ENCODE measurements at regions not wholly inside any gene's neighbourhood (a gene's known extent, or its start where the extent isn't known, plus 50 kb on each side); places are given as distances from the start of the nearest gene placed in this dataset.
A peak's percentile ranks its signal among the peaks of the same experiment; 100 is the strongest.

GRCh38 chrX:124240422-124240821, 92.0 kb upstream of the TEX13D start:
- Histone ChIP-seq H3K4me3 (ENCODE audit: low read depth in 1 of 2, low read length in 2 of 2) (no peak overlapping the region), H3K4me2 (ENCODE audit: insufficient read depth, low read length) (no peak overlapping the region), H3K4me1 (ENCODE audit: insufficient read depth, low read length) (0 out of 2 replicates have a peak, but pooled peaks cover 2% of the 10 kb centered on the region), H3K79me2 (ENCODE audit: insufficient read depth, low read length) (no peaks in the 10 kb centered on the region), H3K9me3 (ENCODE audit: insufficient read depth, low read length, severe bottlenecking) (no peaks in the 10 kb centered on the region), H4K20me1 (ENCODE audit: insufficient read depth, low read length) (no peaks in the 10 kb centered on the region), H3K9ac (ENCODE audit: low read depth, low read length) (no peak overlapping the region), H3K36me3 (ENCODE audit: insufficient read depth, low read length) (no peaks in the 10 kb centered on the region), H3K27ac (ENCODE audit: low read length) (no peak overlapping the region), H3K27me3 (ENCODE audit: insufficient read depth, low read length, poor library complexity) (no peaks in the 10 kb centered on the region), H2AFZ (ENCODE audit: low read depth, low read length) (no peak overlapping the region)
- DNase-seq (no peak), ATAC-seq (ENCODE audit: insufficient read depth, low read depth) (no peak)
- TF ChIP-seq EZH2 (IDR thresholded peaks at IDR 0.05; ENCODE audit: borderline replicate concordance, low read depth, low read length, severe bottlenecking) (no peak), CTCF (IDR thresholded peaks at IDR 0.05; ENCODE audit: borderline replicate concordance, extremely low read depth, low read length, poor library complexity, severe bottlenecking) (no peak)

DNA sequence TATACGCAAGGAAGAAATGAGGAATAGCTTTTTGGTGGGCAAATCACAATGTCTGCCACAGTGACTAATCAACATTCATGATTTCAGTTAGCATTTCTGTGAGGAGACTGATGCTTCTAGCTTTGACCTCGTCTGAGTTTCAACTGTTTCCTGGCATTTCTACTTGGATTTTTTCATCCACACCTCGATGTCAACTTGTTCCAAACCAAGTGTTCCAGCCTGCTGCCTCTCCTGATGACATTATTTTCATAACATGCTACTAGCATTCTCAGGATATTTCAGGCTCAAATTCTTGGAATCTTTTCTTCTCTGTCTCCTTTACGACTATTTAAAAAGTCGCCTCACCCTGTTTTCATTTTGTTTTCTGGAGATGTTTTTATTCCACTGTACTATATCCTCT, 90.3 kb upstream of the TEX13D start:
- Histone ChIP-seq H3K9me3 (ENCODE audit: insufficient read depth, low read length, severe bottlenecking) (no peaks in the 10 kb centered on the region), H3K27me3 (ENCODE audit: insufficient read depth, low read length, poor library complexity) (no peaks in the 10 kb centered on the region), H4K20me1 (ENCODE audit: insufficient read depth, low read length) (no peaks in the 10 kb centered on the region), H2AFZ (ENCODE audit: low read depth, low read length) (no peak overlapping the region), H3K4me1 (ENCODE audit: insufficient read depth, low read length) (0 out of 2 replicates have a peak, but pooled peaks cover 2% of the 10 kb centered on the region), H3K9ac (ENCODE audit: low read depth, low read length) (no peak overlapping the region), H3K4me2 (ENCODE audit: insufficient read depth, low read length) (no peak overlapping the region), H3K4me3 (ENCODE audit: low read depth in 1 of 2, low read length in 2 of 2) (no peak overlapping the region), H3K79me2 (ENCODE audit: insufficient read depth, low read length) (no peaks in the 10 kb centered on the region), H3K36me3 (ENCODE audit: insufficient read depth, low read length) (no peaks in the 10 kb centered on the region), H3K27ac (ENCODE audit: low read length) (no peak overlapping the region)
- ATAC-seq (ENCODE audit: insufficient read depth, low read depth) (no peak), DNase-seq (no peak)
- no peak for TF ChIP-seq EZH2 (IDR thresholded peaks at IDR 0.05; ENCODE audit: borderline replicate concordance, low read depth, low read length, severe bottlenecking)
- no peak for TF ChIP-seq CTCF (IDR thresholded peaks at IDR 0.05; ENCODE audit: borderline replicate concordance, extremely low read depth, low read length, poor library complexity, severe bottlenecking)

- peak; percentile 60; the same call in 2 of the 3 replicates for ATAC-seq (ENCODE audit: insufficient read depth, low read depth)
Measured at GRCh38 chrX:124249345-124249744, 83.1 kb upstream of the TEX13D start.

DNA sequence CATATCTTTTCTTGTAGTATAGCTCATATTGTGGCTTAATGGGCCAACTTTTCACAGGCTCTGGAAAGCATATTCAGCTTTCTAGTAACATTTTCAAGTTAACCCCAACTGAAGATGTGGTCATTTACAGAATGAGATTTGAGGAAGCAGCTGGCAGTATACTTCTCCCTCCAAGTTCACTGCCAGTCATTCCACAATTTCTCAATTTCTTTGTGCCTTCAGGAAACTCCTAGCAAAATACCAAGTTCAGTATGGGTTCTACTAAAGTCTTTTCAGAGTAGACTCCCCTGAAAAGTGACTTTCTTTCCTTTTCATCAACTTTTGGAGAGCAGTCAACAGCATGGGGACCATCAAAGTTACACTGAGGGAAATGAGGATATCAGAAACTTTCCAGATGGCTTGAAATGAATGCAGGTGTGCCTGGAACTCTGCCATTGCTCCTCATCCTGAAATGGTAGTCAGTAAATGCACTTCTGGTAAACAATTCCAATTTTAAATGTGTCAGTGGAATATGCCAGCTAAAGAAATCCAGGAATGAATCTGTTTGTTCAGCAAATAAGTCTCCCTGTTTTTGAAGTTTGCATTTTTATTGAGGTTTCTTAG, 81.5 kb upstream of the TEX13D start:
- Histone ChIP-seq H3K79me2 (ENCODE audit: insufficient read depth, low read length) (no peaks in the 10 kb centered on the region), H3K9ac (ENCODE audit: low read depth, low read length) (no peak overlapping the region), H4K20me1 (ENCODE audit: insufficient read depth, low read length) (no peaks in the 10 kb centered on the region), H3K36me3 (ENCODE audit: insufficient read depth, low read length) (no peaks in the 10 kb centered on the region), H3K27me3 (ENCODE audit: insufficient read depth, low read length, poor library complexity) (no peaks in the 10 kb centered on the region), H3K4me3 (ENCODE audit: low read depth in 1 of 2, low read length in 2 of 2) (no peak overlapping the region), H3K4me2 (ENCODE audit: insufficient read depth, low read length) (no peak overlapping the region), H3K4me1 (ENCODE audit: insufficient read depth, low read length) (peaks cover 10% of the 10 kb centered on the region), H3K9me3 (ENCODE audit: insufficient read depth, low read length, severe bottlenecking) (no peaks in the 10 kb centered on the region), H3K27ac (ENCODE audit: low read length) (no peak overlapping the region), H2AFZ (ENCODE audit: low read depth, low read length) (no peak overlapping the region; the same call in 1 of the 2 replicates)
- ATAC-seq (ENCODE audit: insufficient read depth, low read depth) (no peak), DNase-seq (no peak)
- TF ChIP-seq CTCF (IDR thresholded peaks at IDR 0.05; ENCODE audit: borderline replicate concordance, extremely low read depth, low read length, poor library complexity, severe bottlenecking) (no peak), EZH2 (IDR thresholded peaks at IDR 0.05; ENCODE audit: borderline replicate concordance, low read depth, low read length, severe bottlenecking) (no peak)

More at GRCh38 chrX:124249345-124249744, 83.1 kb upstream of the TEX13D start:
- Histone ChIP-seq H3K79me2 (ENCODE audit: insufficient read depth, low read length) (no peaks in the 10 kb centered on the region), H4K20me1 (ENCODE audit: insufficient read depth, low read length) (no peaks in the 10 kb centered on the region), H3K4me2 (ENCODE audit: insufficient read depth, low read length) (no peak overlapping the region), H3K9ac (ENCODE audit: low read depth, low read length) (no peak overlapping the region), H3K4me3 (ENCODE audit: low read depth in 1 of 2, low read length in 2 of 2) (no peak overlapping the region), H3K36me3 (ENCODE audit: insufficient read depth, low read length) (no peaks in the 10 kb centered on the region), H3K4me1 (ENCODE audit: insufficient read depth, low read length) (peaks cover 10% of the 10 kb centered on the region), H2AFZ (ENCODE audit: low read depth, low read length) (no peak overlapping the region), H3K9me3 (ENCODE audit: insufficient read depth, low read length, severe bottlenecking) (no peaks in the 10 kb centered on the region), H3K27me3 (ENCODE audit: insufficient read depth, low read length, poor library complexity) (no peaks in the 10 kb centered on the region), H3K27ac (ENCODE audit: low read length) (no peak overlapping the region)
- DNase-seq, result no peak
- TF ChIP-seq EZH2 (IDR thresholded peaks at IDR 0.05; ENCODE audit: borderline replicate concordance, low read depth, low read length, severe bottlenecking), result no peak
